Astrocyte (in vitro differentiated cells and primary cell): ENCODE measurements at regions not wholly inside any gene's neighbourhood (a gene's known extent, or its start where the extent isn't known, plus 50 kb on each side); places are given as distances from the start of the nearest gene placed in this dataset.
"Not testable (repeated sequence)": the region's sequence is repeated elsewhere in the genome, so short reads cannot be mapped to it uniquely, and the experiment has no call there.

Experiments
- DNase-seq: peaks from one replicate; pipeline ENCODE4 v3.0.0-alpha.2; 2010; ENCODE audit warnings: low read depth
- FAIRE-seq: peaks from 2 replicates; lab custom pipeline; 2011; peaks lifted over from hg19 to GRCh38; lab: Jason Lieb, UNC
- H2AFZ ChIP-seq: 2 replicates; pipeline ENCODE4 v1.6.0; 2012; ENCODE audit warnings: low read depth, low read length, inconsistent platforms
- H3K27ac ChIP-seq: 2 replicates; pipeline ENCODE4 v1.5.1; 2011; ENCODE audit warnings: low read depth, low read length, inconsistent platforms
- H3K27me3 ChIP-seq: 2 replicates; pipeline ENCODE4 v1.6.0; 2011; ENCODE audit warnings: low read length, inconsistent platforms; ENCODE audit not compliant: insufficient read depth
- H3K36me3 ChIP-seq: 2 replicates; pipeline ENCODE4 v1.5.1; 2011; ENCODE audit warnings: low read length, inconsistent platforms; ENCODE audit not compliant: insufficient read depth
- H3K4me1 ChIP-seq: 2 replicates; pipeline ENCODE4 v1.5.1; 2011; ENCODE audit warnings: low read length, inconsistent platforms; ENCODE audit not compliant: insufficient read depth
- H3K4me2 ChIP-seq: 2 replicates; pipeline ENCODE4 v1.6.0; 2012; ENCODE audit warnings: low read length, inconsistent platforms
- H3K4me3 ChIP-seq: 2 replicates; pipeline ENCODE4 v1.5.1; 2011; ENCODE audit warnings: low read depth, mild to moderate bottlenecking, low read length, inconsistent platforms; ENCODE audit not compliant: insufficient read depth
- H3K79me2 ChIP-seq: 2 replicates; pipeline ENCODE4 v1.6.0; 2012; ENCODE audit warnings: mild to moderate bottlenecking, low read length, inconsistent platforms; ENCODE audit not compliant: insufficient read depth
- H3K9ac ChIP-seq: 2 replicates; pipeline ENCODE4 v1.6.0; 2012; ENCODE audit warnings: mild to moderate bottlenecking, low read length, inconsistent platforms
- H3K9me3 ChIP-seq: 2 replicates; pipeline ENCODE4 v1.5.1; 2012; ENCODE audit warnings: low read depth, mild to moderate bottlenecking, low read length, inconsistent platforms; ENCODE audit not compliant: insufficient read depth
- H4K20me1 ChIP-seq: 2 replicates; pipeline ENCODE4 v1.6.0; 2012; ENCODE audit warnings: low read length, inconsistent platforms; ENCODE audit not compliant: insufficient read depth
- H3K27ac Mint-ChIP-seq: one replicate; pipeline ENCODE4 v1.8.0; 2021; ENCODE audit warnings: mild to moderate bottlenecking, mixed read lengths; ENCODE audit not compliant: unreplicated experiment
- H3K27me3 Mint-ChIP-seq: one replicate; pipeline ENCODE4 v1.8.0; 2021; ENCODE audit warnings: low read depth, mixed read lengths; ENCODE audit not compliant: unreplicated experiment
- H3K36me3 Mint-ChIP-seq: one replicate; pipeline ENCODE4 v1.8.0; 2021; ENCODE audit warnings: low read depth, mixed read lengths; ENCODE audit not compliant: unreplicated experiment
- H3K4me1 Mint-ChIP-seq: one replicate; pipeline ENCODE4 v1.8.0; 2021; ENCODE audit warnings: low read depth, mixed read lengths; ENCODE audit not compliant: unreplicated experiment
- H3K4me3 Mint-ChIP-seq: one replicate; pipeline ENCODE4 v1.8.0; 2021; ENCODE audit warnings: mild to moderate bottlenecking, moderate library complexity, mixed read lengths; ENCODE audit not compliant: unreplicated experiment
- H3K9me3 Mint-ChIP-seq: one replicate; pipeline ENCODE4 v1.8.0; 2021; ENCODE audit warnings: mild to moderate bottlenecking, mixed read lengths; ENCODE audit not compliant: unreplicated experiment
- EZH2 ChIP-seq: IDR thresholded peaks from 2 replicates; pipeline ENCODE4 v1.6.1; 2012; ENCODE audit warnings: mild to moderate bottlenecking, low read length, inconsistent platforms; ENCODE audit not compliant: insufficient read depth
- TF ChIP-seq, protein P1 (sequence below): IDR thresholded peaks from 2 replicates; pipeline ENCODE4 v1.5.1; 2011; ENCODE audit warnings: low read depth, mild to moderate bottlenecking, inconsistent platforms, low read length, moderate library complexity; ENCODE audit not compliant: insufficient read depth

GRCh38 chr5:92147266-92147665 lies 764.1 kb upstream of the ARRDC3 start:
- FAIRE-seq (no peak), DNase-seq (no peak)
- no peaks in the 10 kb centered on the region for H3K27me3 ChIP-seq
- no peak overlapping the region for H3K4me3 ChIP-seq
- H3K36me3 ChIP-seq: no peaks in the 10 kb centered on the region
- no peak overlapping the region for H3K9ac ChIP-seq
- H3K36me3 Mint-ChIP-seq: no peaks in the 10 kb centered on the region
- H3K4me1 Mint-ChIP-seq: no peaks in the 10 kb centered on the region
- H3K9me3 Mint-ChIP-seq: no peaks in the 10 kb centered on the region
- no peaks in the 10 kb centered on the region for H4K20me1 ChIP-seq
- no peak overlapping the region for H3K27ac Mint-ChIP-seq
- H3K9me3 ChIP-seq: no peaks in the 10 kb centered on the region
- H3K4me2 ChIP-seq: no peak overlapping the region
- no peaks in the 10 kb centered on the region for H3K4me1 ChIP-seq
- H2AFZ ChIP-seq: no peak overlapping the region
- no peaks in the 10 kb centered on the region for H3K27me3 Mint-ChIP-seq
- H3K79me2 ChIP-seq: no peaks in the 10 kb centered on the region
- H3K4me3 Mint-ChIP-seq: no peak overlapping the region
- no peak overlapping the region for H3K27ac ChIP-seq
- TF ChIP-seq, protein P1, sequence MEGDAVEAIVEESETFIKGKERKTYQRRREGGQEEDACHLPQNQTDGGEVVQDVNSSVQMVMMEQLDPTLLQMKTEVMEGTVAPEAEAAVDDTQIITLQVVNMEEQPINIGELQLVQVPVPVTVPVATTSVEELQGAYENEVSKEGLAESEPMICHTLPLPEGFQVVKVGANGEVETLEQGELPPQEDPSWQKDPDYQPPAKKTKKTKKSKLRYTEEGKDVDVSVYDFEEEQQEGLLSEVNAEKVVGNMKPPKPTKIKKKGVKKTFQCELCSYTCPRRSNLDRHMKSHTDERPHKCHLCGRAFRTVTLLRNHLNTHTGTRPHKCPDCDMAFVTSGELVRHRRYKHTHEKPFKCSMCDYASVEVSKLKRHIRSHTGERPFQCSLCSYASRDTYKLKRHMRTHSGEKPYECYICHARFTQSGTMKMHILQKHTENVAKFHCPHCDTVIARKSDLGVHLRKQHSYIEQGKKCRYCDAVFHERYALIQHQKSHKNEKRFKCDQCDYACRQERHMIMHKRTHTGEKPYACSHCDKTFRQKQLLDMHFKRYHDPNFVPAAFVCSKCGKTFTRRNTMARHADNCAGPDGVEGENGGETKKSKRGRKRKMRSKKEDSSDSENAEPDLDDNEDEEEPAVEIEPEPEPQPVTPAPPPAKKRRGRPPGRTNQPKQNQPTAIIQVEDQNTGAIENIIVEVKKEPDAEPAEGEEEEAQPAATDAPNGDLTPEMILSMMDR: no peak
- no peak for TF ChIP-seq EZH2

- Histone ChIP-seq H3K27me3 (no peaks in the 10 kb centered on the region), H3K27ac (no peak overlapping the region), H3K79me2 (no peaks in the 10 kb centered on the region), H3K4me3 (no peak overlapping the region), H2AFZ (no peak overlapping the region), H3K36me3 (no peaks in the 10 kb centered on the region), H3K9ac (no peak overlapping the region), H3K9me3 (no peaks in the 10 kb centered on the region), H3K4me2 (no peak overlapping the region), H4K20me1 (no peaks in the 10 kb centered on the region), H3K4me1 (no peaks in the 10 kb centered on the region)
- TF ChIP-seq, protein P1: no peak
- TF ChIP-seq EZH2: no peak
- Mint-ChIP-seq H3K27me3 (no peaks in the 10 kb centered on the region), H3K36me3 (no peaks in the 10 kb centered on the region), H3K27ac (no peak overlapping the region), H3K4me1 (no peaks in the 10 kb centered on the region), H3K9me3 (no peaks in the 10 kb centered on the region), H3K4me3 (no peak overlapping the region)
- no peak for DNase-seq
- FAIRE-seq: no peak
These were observed 762.7 kb upstream of the ARRDC3 start for GRCh38 chr5:92145852-92146251.

DNA sequence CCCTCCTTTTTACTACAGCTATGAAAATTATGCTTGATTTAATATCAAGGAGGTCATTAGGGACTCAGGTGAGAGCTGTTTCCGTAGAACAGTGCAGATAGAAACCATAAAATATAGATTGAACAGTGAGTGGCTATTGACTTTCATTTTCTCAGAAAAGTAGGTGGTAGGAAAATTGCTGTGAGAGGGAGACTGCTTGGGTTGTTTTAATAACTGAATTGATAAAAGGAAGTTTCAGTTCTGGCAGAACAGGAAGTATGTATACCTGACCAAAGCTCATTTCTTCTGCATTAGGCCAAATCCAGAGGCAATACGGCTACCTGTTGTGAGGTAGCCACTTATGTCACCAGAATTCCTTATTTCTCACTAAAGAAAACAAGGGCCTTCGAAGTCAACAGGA lies 761.7 kb upstream of the ARRDC3 start:
- no peaks in the 10 kb centered on the region for H3K4me1 ChIP-seq
- Mint-ChIP-seq H3K36me3 (no peaks in the 10 kb centered on the region), H3K27me3 (no peaks in the 10 kb centered on the region)

DNA sequence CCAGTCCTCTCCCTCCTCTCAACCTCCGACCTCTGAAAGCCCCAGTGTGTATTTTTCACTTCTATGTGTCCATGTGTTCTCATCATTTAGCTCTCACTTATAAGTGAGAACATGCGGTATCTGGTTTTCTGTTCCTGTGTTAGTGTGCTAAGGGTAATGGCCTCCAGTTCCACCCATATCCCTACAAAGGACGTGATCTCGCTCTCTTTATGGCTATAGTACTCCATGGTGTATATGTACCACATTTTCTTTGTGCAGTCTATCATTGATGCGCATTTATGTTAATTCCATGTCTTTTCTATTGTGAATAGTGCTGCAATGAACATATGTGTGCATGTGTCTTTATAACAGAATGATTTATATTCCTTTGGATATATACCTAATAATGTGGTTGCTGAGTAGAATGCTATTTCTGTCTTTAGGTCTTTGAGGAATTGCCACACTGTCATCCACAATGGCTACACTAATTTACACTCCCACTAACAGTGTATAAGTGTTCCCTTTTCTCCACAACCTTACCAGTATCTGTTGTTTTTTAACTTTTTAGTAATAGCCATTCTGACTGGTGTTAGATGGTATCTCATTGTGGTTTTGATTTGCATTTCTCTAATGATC lies 749.3 kb upstream of the ARRDC3 start:
- H3K4me1 ChIP-seq, H3K4me3 ChIP-seq, H4K20me1 ChIP-seq, H3K9ac ChIP-seq, H3K9me3 Mint-ChIP-seq, H2AFZ ChIP-seq, H3K27me3 Mint-ChIP-seq, H3K4me3 Mint-ChIP-seq, H3K27ac ChIP-seq, FAIRE-seq, H3K36me3 Mint-ChIP-seq, H3K4me2 ChIP-seq, H3K27me3 ChIP-seq, DNase-seq, H3K79me2 ChIP-seq, H3K4me1 Mint-ChIP-seq, H3K36me3 ChIP-seq, H3K27ac Mint-ChIP-seq, H3K9me3 ChIP-seq: not testable (repeated sequence)

More for the DNA sequence above, 761.7 kb upstream of the ARRDC3 start:
- Mint-ChIP-seq H3K4me1 (no peaks in the 10 kb centered on the region), H3K9me3 (no peaks in the 10 kb centered on the region), H3K4me3 (no peak overlapping the region), H3K27ac (no peak overlapping the region)
- DNase-seq: no peak
- Histone ChIP-seq H3K27ac (no peak overlapping the region), H3K27me3 (no peaks in the 10 kb centered on the region), H3K79me2 (no peaks in the 10 kb centered on the region), H3K4me3 (no peak overlapping the region), H3K4me2 (no peak overlapping the region), H2AFZ (no peak overlapping the region), H4K20me1 (no peaks in the 10 kb centered on the region), H3K9ac (no peak overlapping the region), H3K36me3 (no peaks in the 10 kb centered on the region), H3K9me3 (no peaks in the 10 kb centered on the region)
- TF ChIP-seq, protein P1: no peak
- TF ChIP-seq EZH2: no peak
- no peak for FAIRE-seq
